ENCODE measurements at regions not wholly inside any gene's neighbourhood (a gene's known extent, or its start where the extent isn't known, plus 50 kb on each side); places are given as distances from the start of the nearest gene placed in this dataset.

GRCh38 chr4:58175024-58175423 is 1064.8 kb upstream of the IGFBP7 start:
- Histone ChIP-seq H3K79me2 (ENCODE audit: low read length) (no peaks in the 10 kb centered on the region), H3K9me3 (ENCODE audit: low read length) (no peaks in the 10 kb centered on the region), H3K36me3 (ENCODE audit: low read depth, low read length) (no peaks in the 10 kb centered on the region), H2AFZ (ENCODE audit: low read length) (no peak overlapping the region), H3K27me3 (ENCODE audit: low read length) (no peaks in the 10 kb centered on the region), H3K4me3 (ENCODE audit: low read length) (no peak overlapping the region), H3K4me2 (ENCODE audit: low read length) (no peak overlapping the region), H3K27ac (ENCODE audit: low read length) (no peak overlapping the region), H3K4me1 (ENCODE audit: insufficient read depth, low read length) (no peaks in the 10 kb centered on the region), H3F3A (ENCODE audit: low read length, unreplicated experiment) (no peaks in the 10 kb centered on the region), H4K20me1 (ENCODE audit: low read length) (no peaks in the 10 kb centered on the region), H3K9ac (ENCODE audit: low read length) (no peak overlapping the region), H3K9me2 (replicated peaks; ENCODE audit: low read length) (no peaks in the 10 kb centered on the region)
- DNase-seq: no peak
- ChIA-PET CTCF (no interaction called here), POLR2A (ENCODE audit: unreplicated experiment) (no interaction called here)
- TF ChIP-seq CTCF (conservative IDR thresholded peaks at IDR 0.05; ENCODE audit: low read depth, low read length) (no peak), EZH2phosphoT487 (IDR thresholded peaks at IDR 0.05; ENCODE audit: borderline replicate concordance, low read length) (no peak), EZH2 (IDR thresholded peaks at IDR 0.05; ENCODE audit: low read length, unreplicated experiment) (no peak)
- no TSS peak for BruUV-seq (replicated peaks)
- intact Hi-C loops (cut with micrococcal nuclease): no loop called here
- no peak for ATAC-seq

GRCh38 chr4:58166490-58166889 is 1056.3 kb upstream of the IGFBP7 start:
- H4K20me1 ChIP-seq (ENCODE audit: low read length): no peaks in the 10 kb centered on the region
- no peak for TF ChIP-seq EZH2phosphoT487 (IDR thresholded peaks at IDR 0.05; ENCODE audit: borderline replicate concordance, low read length)
- TF ChIP-seq EZH2 (IDR thresholded peaks at IDR 0.05; ENCODE audit: low read length, unreplicated experiment): no peak
- no peak for TF ChIP-seq CTCF (conservative IDR thresholded peaks at IDR 0.05; ENCODE audit: low read depth, low read length)
- H3K27ac ChIP-seq (ENCODE audit: low read length): no peak overlapping the region
- H3K9me3 ChIP-seq (ENCODE audit: low read length): no peaks in the 10 kb centered on the region
- ATAC-seq (no peak), DNase-seq (no peak)
- ChIA-PET CTCF (no interaction called here), POLR2A (ENCODE audit: unreplicated experiment) (no interaction called here)
- BruUV-seq (replicated peaks): no TSS peak
- no peaks in the 10 kb centered on the region for H3K9me2 ChIP-seq (replicated peaks; ENCODE audit: low read length)
- H3K4me1 ChIP-seq (ENCODE audit: insufficient read depth, low read length): no peaks in the 10 kb centered on the region
- no peak overlapping the region for H3K4me3 ChIP-seq (ENCODE audit: low read length)
- no peak overlapping the region for H3K9ac ChIP-seq (ENCODE audit: low read length)
- H3K4me2 ChIP-seq (ENCODE audit: low read length): no peak overlapping the region
- H3K27me3 ChIP-seq (ENCODE audit: low read length): no peaks in the 10 kb centered on the region
- no peaks in the 10 kb centered on the region for H3K36me3 ChIP-seq (ENCODE audit: low read depth, low read length)
- H3K79me2 ChIP-seq (ENCODE audit: low read length): no peaks in the 10 kb centered on the region
- intact Hi-C loops (cut with micrococcal nuclease): no loop called here
- no peak overlapping the region for H2AFZ ChIP-seq (ENCODE audit: low read length)
- no peaks in the 10 kb centered on the region for H3F3A ChIP-seq (ENCODE audit: low read length, unreplicated experiment)

GRCh38 chr4:58163156-58163555 is 1053.0 kb upstream of the IGFBP7 start:
- no TSS peak for BruUV-seq (replicated peaks)
- intact Hi-C loops (cut with micrococcal nuclease): no loop called here
- TF ChIP-seq EZH2 (IDR thresholded peaks at IDR 0.05; ENCODE audit: low read length, unreplicated experiment) (no peak), CTCF (conservative IDR thresholded peaks at IDR 0.05; ENCODE audit: low read depth, low read length) (no peak)
- no peaks in the 10 kb centered on the region for H3K9me2 ChIP-seq (replicated peaks; ENCODE audit: low read length)
- H3F3A ChIP-seq (ENCODE audit: low read length, unreplicated experiment): no peaks in the 10 kb centered on the region
- H3K9me3 ChIP-seq (ENCODE audit: low read length): 0 out of 2 replicates have a peak, but pooled peaks cover 4% of the 10 kb centered on the region
- POLR2A ChIA-PET (ENCODE audit: unreplicated experiment): no interaction called here
- no peaks in the 10 kb centered on the region for H3K27me3 ChIP-seq (ENCODE audit: low read length)
- no peak for ATAC-seq
- H2AFZ ChIP-seq (ENCODE audit: low read length): 0 out of 2 replicates have a peak overlapping the region, but pooled peaks have one; percentile 17
- H3K36me3 ChIP-seq (ENCODE audit: low read depth, low read length): no peaks in the 10 kb centered on the region
- H3K9ac ChIP-seq (ENCODE audit: low read length): no peak overlapping the region
- no peaks in the 10 kb centered on the region for H4K20me1 ChIP-seq (ENCODE audit: low read length)
- H3K27ac ChIP-seq (ENCODE audit: low read length): no peak overlapping the region
- CTCF ChIA-PET: no interaction called here
- H3K4me2 ChIP-seq (ENCODE audit: low read length): no peak overlapping the region
- H3K79me2 ChIP-seq (ENCODE audit: low read length): no peaks in the 10 kb centered on the region
- no peak for DNase-seq
- H3K4me3 ChIP-seq (ENCODE audit: low read length): no peak overlapping the region
- H3K4me1 ChIP-seq (ENCODE audit: insufficient read depth, low read length): no peaks in the 10 kb centered on the region

Measured in PC-3 (cell line).